ENCODE measurements at regions not wholly inside any gene's neighbourhood (a gene's known extent, or its start where the extent isn't known, plus 50 kb on each side); places are given as distances from the start of the nearest gene placed in this dataset.

- TF ChIP-seq CTCF (IDR thresholded peaks at IDR 0.05) (no peak), EZH2 (IDR thresholded peaks at IDR 0.05; ENCODE audit: borderline replicate concordance, insufficient read depth, low read depth, low read length, poor library complexity, severe bottlenecking) (no peak)
Measured at GRCh38 chr4:89567936-89568335, 260.3 kb upstream of the GPRIN3 start.
